ENCODE measurements at regions not wholly inside any gene's neighbourhood (a gene's known extent, or its start where the extent isn't known, plus 50 kb on each side); places are given as distances from the start of the nearest gene placed in this dataset.

DNA sequence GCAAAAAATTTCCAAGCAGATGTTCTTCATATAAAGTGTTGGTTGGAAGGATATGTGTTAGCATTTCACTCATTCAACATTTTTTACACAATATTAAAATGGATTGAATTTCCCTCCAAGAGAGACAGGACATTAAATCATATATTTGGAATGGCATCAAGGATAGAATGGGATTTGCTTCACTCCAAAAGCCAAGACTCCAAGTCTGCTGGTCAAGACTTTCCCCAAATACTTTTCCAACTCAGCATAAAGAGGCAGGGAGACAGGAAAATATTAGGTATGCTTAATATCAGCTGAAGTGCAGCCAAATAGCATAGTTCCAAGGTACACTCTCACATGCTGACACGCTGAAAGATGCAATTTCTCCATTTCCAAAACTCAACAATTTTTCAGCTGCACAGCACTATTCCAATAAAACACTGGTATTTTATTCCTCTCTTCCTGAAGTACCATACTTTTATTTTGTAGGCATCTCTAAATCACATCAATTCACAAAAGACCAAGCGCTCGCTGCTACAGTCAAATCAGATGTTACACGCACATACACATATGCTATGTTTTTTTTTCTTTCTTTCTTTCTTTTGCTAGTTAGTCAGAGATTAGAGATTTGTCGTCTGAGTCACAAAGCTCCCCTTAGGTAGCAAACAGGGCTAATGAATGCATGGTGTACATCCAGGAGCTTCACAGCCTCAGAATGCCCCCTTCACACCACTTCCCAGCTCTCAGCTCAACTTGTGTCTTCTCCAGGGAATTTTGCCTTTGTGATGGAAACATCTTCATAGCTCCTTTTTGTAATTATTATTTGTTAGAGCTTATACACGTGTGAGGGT lies 1033.8 kb upstream of the AUTS2 start:
- no peak overlapping the region for H3K4me3 Mint-ChIP-seq
- H3K4me1 Mint-ChIP-seq (ENCODE audit: low read depth in 2 of 2) = no peaks in the 10 kb centered on the region
- H3K9me3 Mint-ChIP-seq = peaks cover 8% of the 10 kb centered on the region
- H3K27ac Mint-ChIP-seq = no peak overlapping the region
- ATAC-seq (no peak), DNase-seq (ENCODE audit: low spot score) (no peak)
- no peaks in the 10 kb centered on the region for H3K36me3 Mint-ChIP-seq
- no peaks in the 10 kb centered on the region for H3K27me3 Mint-ChIP-seq

DNA sequence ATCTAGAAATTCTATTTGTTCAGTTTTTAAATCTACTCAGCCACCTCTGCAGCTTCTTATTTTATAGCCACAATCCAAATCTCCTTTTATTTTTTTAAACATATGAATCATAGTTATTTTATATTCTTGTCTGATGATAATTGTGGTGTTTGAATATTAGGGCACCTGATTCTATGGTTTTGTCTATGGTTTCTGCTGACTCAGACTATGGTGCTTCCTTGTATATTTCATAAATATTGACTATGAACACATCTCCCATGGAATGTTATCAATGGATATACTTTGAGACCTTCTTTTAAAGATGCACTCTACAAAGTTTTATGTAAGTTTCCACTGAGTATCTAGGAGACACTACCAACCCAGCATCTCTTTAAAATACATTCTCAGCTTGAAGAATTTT lies 1027.0 kb upstream of the AUTS2 start:
- H3K27me3 Mint-ChIP-seq = no peaks in the 10 kb centered on the region
- no peaks in the 10 kb centered on the region for H3K4me1 Mint-ChIP-seq (ENCODE audit: low read depth in 2 of 2)
- H3K4me3 Mint-ChIP-seq = no peak overlapping the region
- H3K36me3 Mint-ChIP-seq = no peaks in the 10 kb centered on the region
- peaks cover 3% of the 10 kb centered on the region for H3K9me3 Mint-ChIP-seq
- no peak for ATAC-seq
- no peak for DNase-seq (ENCODE audit: low spot score)
- no peak overlapping the region for H3K27ac Mint-ChIP-seq

DNA sequence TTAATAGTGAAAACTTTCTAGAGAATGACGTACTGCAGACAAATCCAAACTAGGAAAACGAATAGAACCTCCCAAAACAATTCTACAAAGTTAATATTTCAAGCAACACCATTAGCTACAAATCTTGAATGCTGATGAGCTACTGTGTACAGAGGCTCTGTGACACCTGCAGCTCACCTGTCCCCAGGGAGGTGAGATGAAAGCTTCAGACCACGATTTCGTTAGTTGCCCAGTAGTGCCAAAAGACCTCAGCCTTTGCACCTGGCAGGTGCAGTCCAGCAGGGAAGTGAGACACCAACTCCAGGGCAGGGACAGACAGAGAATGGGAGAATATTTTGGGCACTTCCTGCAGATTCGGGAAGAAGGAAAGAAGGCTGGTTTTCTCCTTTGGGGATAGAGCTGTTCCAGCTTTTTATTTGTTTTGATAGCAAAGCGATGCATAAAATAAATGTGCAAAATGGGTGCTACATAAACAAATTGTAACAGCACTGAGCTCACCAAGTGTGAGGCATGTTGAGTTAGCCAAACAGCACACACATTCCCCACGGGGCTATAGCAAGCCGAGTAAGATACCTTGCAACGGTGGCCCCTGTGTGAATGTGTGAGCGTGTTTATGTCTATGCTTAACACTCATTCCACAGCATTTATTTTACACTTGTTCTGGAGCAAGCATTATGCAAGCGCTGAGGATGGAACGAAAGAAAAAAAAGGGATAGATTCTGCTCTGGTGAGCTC lies 1024.8 kb upstream of the AUTS2 start:
- H3K4me3 Mint-ChIP-seq = no peak overlapping the region
- no peaks in the 10 kb centered on the region for H3K27me3 Mint-ChIP-seq
- DNase-seq (ENCODE audit: low spot score) (no peak), ATAC-seq (no peak)
- no peaks in the 10 kb centered on the region for H3K4me1 Mint-ChIP-seq (ENCODE audit: low read depth in 2 of 2)
- peaks cover 9% of the 10 kb centered on the region for H3K9me3 Mint-ChIP-seq
- H3K27ac Mint-ChIP-seq = no peak overlapping the region
- H3K36me3 Mint-ChIP-seq = no peaks in the 10 kb centered on the region

DNA sequence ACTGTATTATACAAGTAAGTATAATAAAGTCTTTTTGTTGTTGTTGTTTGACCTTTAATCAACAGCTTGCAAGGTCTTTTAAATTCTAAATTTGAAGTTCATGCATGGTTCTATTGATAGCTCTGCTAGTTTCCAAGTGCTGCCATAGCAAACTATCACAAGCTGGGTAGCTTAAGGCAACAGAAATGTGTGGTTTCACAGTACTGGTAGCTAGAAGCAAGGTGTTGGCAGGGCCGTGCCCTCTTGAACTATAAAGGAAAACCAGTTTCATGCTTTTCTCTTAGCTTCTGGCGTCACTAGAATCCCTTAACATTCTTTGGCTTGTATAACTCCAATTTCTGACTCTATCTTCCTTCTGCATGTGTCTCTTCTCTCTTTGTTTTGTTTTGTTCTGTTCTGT lies 1021.9 kb upstream of the AUTS2 start:
- H3K9me3 Mint-ChIP-seq = peaks cover 18% of the 10 kb centered on the region
- ATAC-seq = no peak
- no peaks in the 10 kb centered on the region for H3K27me3 Mint-ChIP-seq
- no peaks in the 10 kb centered on the region for H3K36me3 Mint-ChIP-seq
- no peak for DNase-seq (ENCODE audit: low spot score)
- no peaks in the 10 kb centered on the region for H3K4me1 Mint-ChIP-seq (ENCODE audit: low read depth in 2 of 2)
- H3K27ac Mint-ChIP-seq = no peak overlapping the region
- no peak overlapping the region for H3K4me3 Mint-ChIP-seq

DNA sequence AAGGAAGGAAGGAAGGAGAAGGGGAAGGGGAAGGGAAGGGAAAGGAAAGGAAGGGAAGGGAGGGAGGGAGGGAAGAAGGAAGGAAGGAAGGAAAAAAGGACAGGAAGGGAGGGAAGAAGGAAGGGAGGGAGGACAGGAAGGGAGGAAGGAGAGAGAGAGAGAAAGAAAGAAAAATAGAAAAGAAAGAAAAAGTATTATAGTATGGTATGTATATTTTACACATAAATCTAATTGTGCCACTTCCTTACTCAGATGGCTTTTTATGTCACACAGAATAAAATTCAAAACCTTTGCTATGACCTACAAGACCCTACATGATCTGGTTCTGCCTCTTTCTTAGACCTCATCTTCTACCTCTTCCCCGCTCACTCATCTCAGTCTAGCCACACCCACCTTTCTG lies 1016.9 kb upstream of the AUTS2 start:
- DNase-seq (ENCODE audit: low spot score) (no peak), ATAC-seq (no peak)
- no peak overlapping the region for H3K27ac Mint-ChIP-seq
- H3K9me3 Mint-ChIP-seq = peaks cover 28% of the 10 kb centered on the region
- no peaks in the 10 kb centered on the region for H3K4me1 Mint-ChIP-seq (ENCODE audit: low read depth in 2 of 2)
- no peaks in the 10 kb centered on the region for H3K36me3 Mint-ChIP-seq
- H3K4me3 Mint-ChIP-seq = no peak overlapping the region
- no peaks in the 10 kb centered on the region for H3K27me3 Mint-ChIP-seq

DNA sequence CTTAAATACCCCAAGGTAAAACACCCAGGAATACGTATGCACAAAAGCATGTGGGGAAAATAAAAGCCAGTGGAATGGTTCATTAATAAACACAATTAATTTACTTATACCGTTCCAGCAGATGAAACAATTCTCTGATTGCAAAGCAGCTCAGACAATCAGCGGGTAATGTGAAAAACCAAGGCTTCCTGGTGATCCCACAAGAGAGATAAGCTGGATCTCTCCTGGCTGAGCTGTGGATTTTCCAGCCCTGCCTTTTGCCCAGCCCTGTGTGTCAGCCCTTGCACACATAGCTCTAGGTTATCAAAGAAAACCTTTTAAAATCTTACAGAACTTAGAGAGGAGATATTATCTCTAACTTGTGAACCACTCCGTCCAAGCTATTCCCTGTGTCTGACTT lies 1010.7 kb upstream of the AUTS2 start:
- no peak for ATAC-seq
- Mint-ChIP-seq H3K36me3 (no peaks in the 10 kb centered on the region), H3K9me3 (peaks cover 4% of the 10 kb centered on the region), H3K4me1 (ENCODE audit: low read depth in 2 of 2) (no peaks in the 10 kb centered on the region), H3K4me3 (no peak overlapping the region), H3K27me3 (no peaks in the 10 kb centered on the region), H3K27ac (no peak overlapping the region)
- no peak for DNase-seq (ENCODE audit: low spot score)

DNA sequence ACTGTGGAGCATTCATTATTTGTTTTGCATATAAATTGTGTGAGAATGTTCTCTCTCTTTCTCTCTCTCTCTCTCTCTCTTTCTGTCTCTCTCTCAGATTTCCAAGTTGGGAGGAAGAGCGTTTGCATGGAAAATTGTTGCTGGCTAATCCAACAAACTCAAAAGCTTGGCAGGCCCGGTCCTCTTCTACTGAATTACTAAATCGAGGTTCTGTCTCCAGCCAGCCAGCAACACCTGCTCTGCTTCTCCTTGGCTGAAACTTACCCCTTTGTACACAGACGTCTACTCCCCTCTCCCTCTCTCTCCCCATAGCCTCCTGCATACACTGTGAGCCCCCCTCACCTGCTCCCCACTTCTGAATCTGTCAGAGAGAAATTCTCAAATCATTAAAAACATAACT lies 996.4 kb upstream of the AUTS2 start:
- Mint-ChIP-seq H3K36me3 (no peaks in the 10 kb centered on the region), H3K27me3 (no peaks in the 10 kb centered on the region), H3K4me3 (no peak overlapping the region), H3K27ac (no peak overlapping the region), H3K4me1 (ENCODE audit: low read depth in 2 of 2) (no peaks in the 10 kb centered on the region), H3K9me3 (peaks cover 7% of the 10 kb centered on the region)
- no peak for DNase-seq (ENCODE audit: low spot score)
- ATAC-seq = no peak

DNA sequence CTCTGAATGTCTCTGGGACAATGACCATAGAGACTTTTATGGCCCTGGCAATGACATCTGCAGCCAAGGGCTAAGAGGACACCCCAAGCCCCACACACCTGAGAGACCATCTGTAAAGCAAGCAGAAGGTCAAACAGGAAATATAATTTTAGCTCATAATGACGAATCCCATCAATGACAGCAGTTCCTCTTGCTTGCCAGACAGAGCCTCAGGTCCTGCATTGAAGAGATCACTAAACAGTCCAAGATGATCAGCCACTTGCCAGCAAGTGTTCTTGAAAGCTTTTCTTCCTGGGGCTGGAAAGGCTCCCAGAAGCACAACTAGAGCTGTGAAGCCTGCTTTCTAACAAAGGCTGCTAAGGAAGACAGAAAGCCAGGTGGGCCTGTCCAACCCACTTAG lies 993.7 kb upstream of the AUTS2 start:
- Mint-ChIP-seq H3K27me3 (no peaks in the 10 kb centered on the region), H3K9me3 (peaks cover 15% of the 10 kb centered on the region), H3K27ac (no peak overlapping the region), H3K4me1 (ENCODE audit: low read depth in 2 of 2) (no peaks in the 10 kb centered on the region), H3K4me3 (no peak overlapping the region), H3K36me3 (peaks cover 6% of the 10 kb centered on the region)
- no peak for ATAC-seq
- DNase-seq (ENCODE audit: low spot score) = no peak

DNA sequence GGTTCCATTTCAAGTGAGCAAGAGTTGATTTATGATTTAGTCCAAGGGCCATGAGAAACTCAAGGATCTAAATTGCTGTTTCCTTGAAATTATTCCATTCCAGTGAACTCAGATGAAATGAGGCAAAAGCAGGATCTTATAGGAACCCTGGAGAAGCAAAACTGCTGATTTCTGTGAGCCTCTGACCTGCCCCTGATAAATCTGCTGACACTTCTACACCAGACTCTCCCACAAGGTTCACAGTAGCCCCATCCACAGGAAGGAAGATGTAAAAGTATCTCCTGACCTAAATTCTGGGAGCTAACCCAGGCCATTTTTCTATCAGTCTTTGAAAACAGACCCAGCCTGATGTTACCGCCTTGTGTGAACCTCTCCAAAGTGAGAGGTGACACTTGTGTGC lies 987.6 kb upstream of the AUTS2 start:
- DNase-seq (ENCODE audit: low spot score) (no peak), ATAC-seq (no peak)
- Mint-ChIP-seq H3K4me3 (no peak overlapping the region), H3K36me3 (peaks cover 11% of the 10 kb centered on the region), H3K9me3 (peaks cover 31% of the 10 kb centered on the region), H3K27me3 (no peaks in the 10 kb centered on the region), H3K27ac (no peak overlapping the region), H3K4me1 (ENCODE audit: low read depth in 2 of 2) (no peaks in the 10 kb centered on the region)

DNA sequence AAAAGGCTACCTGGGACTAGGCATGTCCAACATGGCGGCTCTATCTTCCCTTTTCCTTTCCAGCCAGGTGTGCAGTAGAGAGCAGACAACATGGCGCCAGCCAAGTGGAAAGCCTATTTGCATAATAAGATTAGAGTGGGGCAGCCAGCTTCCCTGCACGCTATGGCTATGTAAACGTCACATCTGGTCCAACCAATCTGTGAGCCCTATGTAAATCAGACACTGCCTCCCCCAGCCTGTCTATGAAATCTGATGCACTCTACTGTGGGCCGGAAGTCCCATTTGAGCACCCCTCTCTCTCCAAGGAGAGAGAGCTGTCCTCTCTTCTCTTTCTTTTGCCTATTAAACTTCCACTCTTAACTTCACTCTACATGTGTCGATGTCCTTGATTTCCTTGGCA lies 984.9 kb upstream of the AUTS2 start:
- no peak for DNase-seq (ENCODE audit: low spot score)
- Mint-ChIP-seq H3K36me3 (peaks cover 5% of the 10 kb centered on the region), H3K27ac (no peak overlapping the region), H3K4me3 (no peak overlapping the region), H3K4me1 (ENCODE audit: low read depth in 2 of 2) (no peaks in the 10 kb centered on the region), H3K27me3 (no peaks in the 10 kb centered on the region), H3K9me3 (peaks cover 35% of the 10 kb centered on the region)
- ATAC-seq = no peak

DNA sequence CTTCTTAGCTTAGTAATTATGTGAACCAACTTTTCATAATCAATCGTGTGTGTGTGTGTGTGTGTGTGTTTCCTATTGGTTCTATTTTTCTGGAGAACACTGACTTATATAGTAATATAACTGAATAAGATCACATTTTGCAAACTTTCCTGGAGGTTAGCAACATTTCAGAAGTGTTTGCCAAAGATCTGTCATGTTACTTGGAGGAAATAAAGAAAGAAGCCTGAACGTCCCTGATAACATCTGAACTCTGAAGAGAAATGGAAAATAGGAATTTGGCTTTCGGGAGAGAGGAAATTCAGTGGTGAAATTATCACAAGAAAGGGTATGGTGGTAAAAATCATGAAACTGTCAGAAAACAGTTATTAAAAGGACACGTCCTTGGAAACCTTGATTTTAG lies 984.4 kb upstream of the AUTS2 start:
- ATAC-seq = no peak
- no peak overlapping the region for H3K27ac Mint-ChIP-seq
- H3K4me1 Mint-ChIP-seq (ENCODE audit: low read depth in 2 of 2) = no peaks in the 10 kb centered on the region
- no peak overlapping the region for H3K4me3 Mint-ChIP-seq
- DNase-seq (ENCODE audit: low spot score) = no peak
- H3K36me3 Mint-ChIP-seq = peaks cover 5% of the 10 kb centered on the region
- H3K27me3 Mint-ChIP-seq = no peaks in the 10 kb centered on the region
- peaks cover 35% of the 10 kb centered on the region for H3K9me3 Mint-ChIP-seq

DNA sequence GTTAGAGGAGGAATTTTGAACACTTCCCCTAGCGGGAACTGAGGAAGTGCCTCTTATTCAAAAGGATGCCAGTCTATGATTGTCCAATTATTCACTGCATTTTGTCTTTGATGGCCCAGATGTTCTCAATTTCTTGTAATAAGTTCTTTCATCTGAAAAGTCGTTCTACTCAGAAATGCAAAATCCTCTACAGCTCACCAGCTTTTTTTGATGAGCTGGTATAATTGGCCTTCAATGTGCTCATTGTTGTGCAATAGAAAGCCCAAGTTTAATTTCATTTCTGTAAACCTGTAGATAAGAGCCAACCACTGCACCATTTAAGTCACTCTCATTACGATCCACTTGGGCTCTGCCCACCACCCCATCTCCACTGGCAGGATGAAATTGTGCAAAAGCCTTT lies 978.7 kb upstream of the AUTS2 start:
- Mint-ChIP-seq H3K9me3 (peaks cover 23% of the 10 kb centered on the region), H3K36me3 (no peaks in the 10 kb centered on the region), H3K27ac (no peak overlapping the region), H3K4me1 (ENCODE audit: low read depth in 2 of 2) (no peaks in the 10 kb centered on the region), H3K4me3 (no peak overlapping the region), H3K27me3 (no peaks in the 10 kb centered on the region)
- DNase-seq (ENCODE audit: low spot score) (no peak), ATAC-seq (no peak)

DNA sequence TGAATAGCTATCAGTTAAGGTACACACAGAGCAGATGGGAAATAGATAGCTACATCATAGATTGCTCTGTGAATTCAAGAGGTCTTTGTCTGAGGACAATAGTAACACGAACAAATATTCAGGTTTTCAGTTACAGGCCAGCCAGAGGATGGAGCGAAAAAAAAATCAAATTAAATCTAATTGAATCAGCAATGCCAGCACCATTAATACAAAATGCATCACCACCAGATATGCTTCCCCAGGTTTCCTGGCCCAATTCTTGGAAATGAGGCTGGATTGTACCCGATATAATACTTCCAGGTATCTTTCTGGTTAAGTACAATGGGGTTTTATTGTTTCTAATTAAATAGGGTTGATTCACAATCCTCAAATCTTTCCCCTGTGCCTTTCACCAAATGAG lies 975.8 kb upstream of the AUTS2 start:
- ATAC-seq (no peak), DNase-seq (ENCODE audit: low spot score) (no peak)
- Mint-ChIP-seq H3K27ac (no peak overlapping the region), H3K27me3 (no peaks in the 10 kb centered on the region), H3K4me3 (no peak overlapping the region), H3K4me1 (ENCODE audit: low read depth in 2 of 2) (no peaks in the 10 kb centered on the region), H3K9me3 (peaks cover 11% of the 10 kb centered on the region), H3K36me3 (no peaks in the 10 kb centered on the region)

DNA sequence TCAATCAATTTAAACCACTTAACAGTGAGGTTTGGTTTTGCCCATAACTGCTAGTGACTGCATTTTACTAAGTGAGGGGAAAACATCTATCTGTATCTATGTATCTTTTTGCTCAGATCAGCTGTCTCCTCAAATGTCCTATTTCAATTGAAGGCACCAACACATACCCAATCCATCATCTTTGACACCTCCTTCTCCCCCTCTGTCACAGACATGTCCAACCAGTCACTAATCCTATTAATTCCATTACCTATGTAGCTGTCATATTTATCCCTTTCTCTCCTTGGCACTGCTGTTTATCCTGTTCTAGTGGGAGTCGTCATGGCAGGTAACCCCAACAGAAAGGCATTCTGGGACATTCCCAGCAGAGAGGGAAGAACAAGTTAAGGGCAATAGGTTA lies 975.2 kb upstream of the AUTS2 start:
- peaks cover 6% of the 10 kb centered on the region for H3K9me3 Mint-ChIP-seq
- ATAC-seq (no peak), DNase-seq (ENCODE audit: low spot score) (no peak)
- H3K27me3 Mint-ChIP-seq = no peaks in the 10 kb centered on the region
- no peak overlapping the region for H3K4me3 Mint-ChIP-seq
- no peaks in the 10 kb centered on the region for H3K36me3 Mint-ChIP-seq
- H3K4me1 Mint-ChIP-seq (ENCODE audit: low read depth in 2 of 2) = no peaks in the 10 kb centered on the region
- H3K27ac Mint-ChIP-seq = no peak overlapping the region
